ENCODE measurements at regions not wholly inside any gene's neighbourhood (a gene's known extent, or its start where the extent isn't known, plus 50 kb on each side); places are given as distances from the start of the nearest gene placed in this dataset.

DNA sequence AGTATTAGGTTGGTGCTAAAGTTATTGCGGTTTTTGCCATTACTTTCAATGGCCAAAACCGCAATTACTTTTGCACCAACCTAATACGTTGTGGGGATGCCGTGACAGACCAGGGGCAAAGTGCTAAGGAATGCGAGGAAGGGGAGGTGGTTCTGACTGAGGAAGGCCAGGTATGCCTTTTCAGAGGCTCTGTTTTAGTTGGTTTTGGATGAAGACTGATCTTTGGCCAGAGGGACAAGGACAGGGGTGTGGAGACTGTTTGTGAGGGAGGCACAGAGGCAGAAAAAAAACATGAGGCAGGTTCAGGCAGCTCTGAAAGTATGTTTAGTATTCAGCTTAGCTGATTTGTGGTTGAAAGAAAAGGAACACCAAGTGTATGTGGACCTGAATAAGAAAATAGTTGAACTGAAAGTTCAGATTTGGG lies 358.2 kb downstream of the RPS6KC1 start:
- WGBS (ENCODE audit: low lambda C conversion rate): 60% methylated on average over 5 of the region's 5 CpGs
- Histone ChIP-seq H3F3A (replicated peaks; ENCODE audit: insufficient read depth) (no peaks in the 10 kb centered on the region), H3K4me2 (no peak overlapping the region), H3K9ac (no peak overlapping the region), H4K20me1 (ENCODE audit: insufficient read depth) (no peaks in the 10 kb centered on the region), H3K27me3 (ENCODE audit: insufficient read depth) (no peaks in the 10 kb centered on the region), H3K27ac (ENCODE audit: low read depth in 2 of 2, low read length in 1 of 2) (no peak overlapping the region), H3K4me1 (ENCODE audit: control insufficient read depth in 1 of 2, insufficient read depth in 2 of 2, low read depth in 1 of 2, low read length in 1 of 2) (no peaks in the 10 kb centered on the region), H3K9me2 (no peaks in the 10 kb centered on the region), H3K79me2 (ENCODE audit: insufficient read depth) (no peaks in the 10 kb centered on the region), H2AFZ (ENCODE audit: low read depth) (no peak overlapping the region), H3K4me3 (ENCODE audit: low read depth in 2 of 2, low read length in 1 of 2) (no peak overlapping the region), H3K9me3 (no peaks in the 10 kb centered on the region), H3K36me3 (replicated peaks in 1 of 2; ENCODE audit: control insufficient read depth in 1 of 2, insufficient read depth in 2 of 2, low read length in 1 of 2) (no peaks in the 10 kb centered on the region)
- ChIA-PET POLR2A (no interaction called here), CTCF (no interaction called here)
- DNase-seq: no peak
- TF ChIP-seq, protein P1, sequence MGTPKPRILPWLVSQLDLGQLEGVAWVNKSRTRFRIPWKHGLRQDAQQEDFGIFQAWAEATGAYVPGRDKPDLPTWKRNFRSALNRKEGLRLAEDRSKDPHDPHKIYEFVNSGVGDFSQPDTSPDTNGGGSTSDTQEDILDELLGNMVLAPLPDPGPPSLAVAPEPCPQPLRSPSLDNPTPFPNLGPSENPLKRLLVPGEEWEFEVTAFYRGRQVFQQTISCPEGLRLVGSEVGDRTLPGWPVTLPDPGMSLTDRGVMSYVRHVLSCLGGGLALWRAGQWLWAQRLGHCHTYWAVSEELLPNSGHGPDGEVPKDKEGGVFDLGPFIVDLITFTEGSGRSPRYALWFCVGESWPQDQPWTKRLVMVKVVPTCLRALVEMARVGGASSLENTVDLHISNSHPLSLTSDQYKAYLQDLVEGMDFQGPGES (IDR thresholded peaks at IDR 0.05; ENCODE audit: low read depth, low read length): no peak
- no peak for TF ChIP-seq REST (IDR thresholded peaks at IDR 0.05; ENCODE audit: low read depth, low read length)
- TF ChIP-seq SMC3 (IDR thresholded peaks at IDR 0.05; ENCODE audit: low read depth, low read length): no peak
- TF ChIP-seq RCOR1 (IDR thresholded peaks at IDR 0.05; ENCODE audit: low read length): no peak
- TF ChIP-seq SIN3A (IDR thresholded peaks at IDR 0.05; ENCODE audit: borderline replicate concordance, low read depth, low read length): no peak
- no peak for TF ChIP-seq GATA2 (CRISPR knock-in tag; IDR thresholded peaks at IDR 0.05)
- no peak for TF ChIP-seq USF1 (IDR thresholded peaks at IDR 0.05; ENCODE audit: borderline replicate concordance, low read depth)
- TF ChIP-seq POLR2AphosphoS5 (IDR thresholded peaks at IDR 0.05; ENCODE audit: low read depth, low read length): no peak
- TF ChIP-seq PBX3 (IDR thresholded peaks at IDR 0.05): no peak

GRCh38 chr1:213409971-213410370 lies 358.9 kb downstream of the RPS6KC1 start:
- H3K9me3 ChIP-seq: no peaks in the 10 kb centered on the region
- H3F3A ChIP-seq (replicated peaks; ENCODE audit: insufficient read depth): no peaks in the 10 kb centered on the region
- TF ChIP-seq FOSL2 (IDR thresholded peaks at IDR 0.05; ENCODE audit: borderline replicate concordance, low read depth) (no peak), NFIC (IDR thresholded peaks at IDR 0.05; ENCODE audit: borderline replicate concordance) (no peak)
- ChIA-PET POLR2A (no interaction called here), CTCF (no interaction called here)
- H4K20me1 ChIP-seq (ENCODE audit: insufficient read depth): no peaks in the 10 kb centered on the region
- no peak overlapping the region for H3K4me3 ChIP-seq (ENCODE audit: low read depth in 2 of 2, low read length in 1 of 2)
- H3K36me3 ChIP-seq (replicated peaks in 1 of 2; ENCODE audit: control insufficient read depth in 1 of 2, insufficient read depth in 2 of 2, low read length in 1 of 2): no peaks in the 10 kb centered on the region
- DNase-seq: no peak
- no peaks in the 10 kb centered on the region for H3K27me3 ChIP-seq (ENCODE audit: insufficient read depth)
- no peak overlapping the region for H3K9ac ChIP-seq
- WGBS (ENCODE audit: low lambda C conversion rate): 15% methylated on average over 2 of the region's 2 CpGs
- no peak overlapping the region for H3K27ac ChIP-seq (ENCODE audit: low read depth in 2 of 2, low read length in 1 of 2)
- no peaks in the 10 kb centered on the region for H3K79me2 ChIP-seq (ENCODE audit: insufficient read depth)
- H2AFZ ChIP-seq (ENCODE audit: low read depth): no peak overlapping the region
- H3K4me1 ChIP-seq (ENCODE audit: control insufficient read depth in 1 of 2, insufficient read depth in 2 of 2, low read depth in 1 of 2, low read length in 1 of 2): no peaks in the 10 kb centered on the region
- H3K9me2 ChIP-seq: no peaks in the 10 kb centered on the region
- H3K4me2 ChIP-seq: no peak overlapping the region

All from SK-N-SH (cell line).